ENCODE measurements at regions not wholly inside any gene's neighbourhood (a gene's known extent, or its start where the extent isn't known, plus 50 kb on each side); places are given as distances from the start of the nearest gene placed in this dataset.

- TF ChIP-seq CTCF (IDR thresholded peaks at IDR 0.05; ENCODE audit: borderline replicate concordance, insufficient read depth, low read depth, low read length): no peak
- no peak overlapping the region for H3K4me3 ChIP-seq (ENCODE audit: low read depth, low read length)
Observed at GRCh38 chr20:56808117-56808725, 179.1 kb downstream of the TFAP2C start.

GRCh38 chr20:56808732-56809131, 179.6 kb downstream of the TFAP2C start:
- H3K4me3 ChIP-seq (ENCODE audit: low read depth, low read length): no peak overlapping the region
- TF ChIP-seq CTCF (IDR thresholded peaks at IDR 0.05; ENCODE audit: borderline replicate concordance, insufficient read depth, low read depth, low read length): no peak

GRCh38 chr20:56809668-56810067, 180.6 kb downstream of the TFAP2C start:
- no peak for TF ChIP-seq CTCF (IDR thresholded peaks at IDR 0.05; ENCODE audit: borderline replicate concordance, insufficient read depth, low read depth, low read length)

DNA sequence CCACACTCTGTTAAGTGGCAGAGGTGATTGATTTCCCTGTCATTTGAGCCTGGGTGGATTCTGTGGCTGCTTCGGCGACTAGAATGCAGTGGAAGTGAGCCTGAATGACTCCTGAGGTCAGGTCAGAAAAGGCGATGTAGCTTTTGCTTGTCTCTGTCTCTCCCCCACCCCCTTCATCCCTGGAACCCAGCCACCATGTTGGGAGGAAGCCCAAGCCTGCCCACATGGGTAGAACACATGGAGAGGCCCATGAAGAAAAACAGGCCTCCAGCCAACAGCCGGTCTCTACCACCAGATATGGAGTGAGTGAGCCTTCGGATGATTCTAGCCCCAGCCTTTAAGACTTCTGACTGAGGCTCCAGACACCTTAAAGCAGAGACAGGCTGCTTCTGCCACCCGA, 181.0 kb downstream of the TFAP2C start:
- H3K4me3 ChIP-seq (ENCODE audit: low read depth, low read length): no peak overlapping the region
- no peak for TF ChIP-seq CTCF (IDR thresholded peaks at IDR 0.05; ENCODE audit: borderline replicate concordance, insufficient read depth, low read depth, low read length)

More at GRCh38 chr20:56809668-56810067, 180.6 kb downstream of the TFAP2C start:
- H3K4me3 ChIP-seq (ENCODE audit: low read depth, low read length): no peak overlapping the region

- H3K4me3 ChIP-seq (ENCODE audit: low read depth, low read length): no peak overlapping the region
- TF ChIP-seq CTCF (IDR thresholded peaks at IDR 0.05; ENCODE audit: borderline replicate concordance, insufficient read depth, low read depth, low read length): no peak
Observed at GRCh38 chr20:56815796-56816195, 186.7 kb downstream of the TFAP2C start.

GRCh38 chr20:56816349-56816748, 187.2 kb downstream of the TFAP2C start:
- no peak overlapping the region for H3K4me3 ChIP-seq (ENCODE audit: low read depth, low read length)
- no peak for TF ChIP-seq CTCF (IDR thresholded peaks at IDR 0.05; ENCODE audit: borderline replicate concordance, insufficient read depth, low read depth, low read length)
